ENCODE measurements at regions not wholly inside any gene's neighbourhood (a gene's known extent, or its start where the extent isn't known, plus 50 kb on each side); places are given as distances from the start of the nearest gene placed in this dataset.

GRCh38 chrX:40467454-40467853 is 113.3 kb upstream of the ATP6AP2 start:
- H3K4me1 Mint-ChIP-seq = peaks cover 20% of the 10 kb centered on the region
- DNase-seq (no peak), ATAC-seq (ENCODE audit: low read depth) (no peak)
- H3K4me3 Mint-ChIP-seq = no peak overlapping the region
- no peak for TF ChIP-seq CTCF (IDR thresholded peaks at IDR 0.05)
- ChIA-PET CTCF (interaction anchor here (1.1 kb wide), 1 partner anchor 314 kb away, joined by 5 read pairs; no protein-coding TSS in a partner anchor), POLR2A (interaction anchor here (2.4 kb wide), 1 partner anchor 291 kb away, joined by 13 read pairs; no protein-coding TSS in a partner anchor)
- peaks cover 9% of the 10 kb centered on the region for H3K27me3 Mint-ChIP-seq
- no peaks in the 10 kb centered on the region for H3K9me3 Mint-ChIP-seq
- no peak overlapping the region for H3K27ac Mint-ChIP-seq
- intact Hi-C loops (cut with micrococcal nuclease) = loop anchor here (5.0 kb wide), 2 partner anchors 295 to 815 kb away; no protein-coding TSS in a partner anchor
- H3K36me3 Mint-ChIP-seq (ENCODE audit: low read depth) = no peaks in the 10 kb centered on the region

DNA sequence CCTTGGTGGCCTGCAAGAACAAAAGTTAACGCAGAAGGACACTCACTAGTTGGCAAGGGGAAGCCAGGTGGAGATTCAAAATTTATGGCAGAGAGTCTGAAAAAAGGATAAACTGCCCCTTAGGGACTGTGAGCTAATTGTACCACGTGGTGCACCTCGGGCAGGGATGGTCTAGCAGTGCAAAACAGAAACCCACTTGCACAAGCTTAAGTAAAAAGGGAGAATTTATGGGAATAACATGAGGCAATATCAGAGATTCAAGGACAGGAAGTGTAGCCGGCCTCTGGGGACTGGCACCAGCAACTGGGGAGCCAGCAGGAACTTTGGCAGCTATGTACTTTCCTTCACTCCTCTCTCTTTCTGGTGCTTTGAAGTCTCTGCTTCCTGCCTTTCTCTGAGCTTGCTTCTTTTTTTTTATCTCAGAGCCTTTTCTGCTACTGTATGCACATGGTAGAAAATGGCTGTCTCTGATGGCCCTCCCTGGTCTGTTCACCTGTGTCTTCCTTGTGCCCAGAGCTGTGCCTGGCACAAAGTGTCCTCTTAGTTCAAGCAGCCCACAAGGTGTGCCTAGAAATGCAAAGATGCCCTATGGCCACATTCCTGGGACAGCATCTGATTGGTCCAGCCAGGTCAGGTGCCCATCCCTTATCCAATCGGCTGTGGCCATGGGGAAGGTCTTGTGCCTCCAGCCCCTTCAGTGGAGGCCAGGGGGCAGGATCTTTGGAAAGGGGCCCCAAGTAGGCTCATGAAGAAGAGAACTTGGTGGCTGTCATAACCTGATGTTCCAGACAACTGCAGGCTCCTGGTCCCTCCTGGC is 114.8 kb upstream of the ATP6AP2 start:
- no peak for ATAC-seq (ENCODE audit: low read depth)
- DNase-seq = no peak
- Mint-ChIP-seq H3K36me3 (ENCODE audit: low read depth) (no peaks in the 10 kb centered on the region), H3K9me3 (no peaks in the 10 kb centered on the region), H3K4me3 (no peak overlapping the region), H3K27me3 (no peaks in the 10 kb centered on the region), H3K4me1 (peaks cover 13% of the 10 kb centered on the region), H3K27ac (no peak overlapping the region)
- ChIA-PET CTCF (interaction anchor here (1.7 kb wide), 1 partner anchor 735 kb away, joined by 8 read pairs; no protein-coding TSS in a partner anchor), POLR2A (no interaction called here)
- no peak for TF ChIP-seq CTCF (IDR thresholded peaks at IDR 0.05)
- intact Hi-C loops (cut with micrococcal nuclease) = loop anchor here (5.0 kb wide), 2 partner anchors 294 to 814 kb away; no protein-coding TSS in a partner anchor

DNA sequence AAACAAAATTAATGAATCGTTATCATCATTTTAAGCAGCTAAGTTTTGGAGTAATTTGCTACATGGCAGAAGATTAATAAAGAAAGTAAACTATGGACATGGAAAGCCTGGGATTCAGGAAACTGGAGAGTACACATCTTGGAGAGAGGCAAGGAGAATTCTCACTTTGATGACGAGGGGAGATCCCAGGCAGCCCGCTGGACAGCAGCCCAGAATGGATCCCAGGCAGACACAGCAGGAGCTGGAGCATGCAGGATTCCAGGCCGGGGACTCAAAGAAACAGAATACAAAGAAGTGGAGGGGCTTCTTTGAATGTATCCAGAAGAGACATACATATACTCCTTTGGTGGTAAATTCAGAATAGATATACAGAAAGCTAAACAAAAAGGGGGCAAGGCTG is 118.0 kb upstream of the ATP6AP2 start:
- DNase-seq = no peak
- Mint-ChIP-seq H3K27me3 (no peaks in the 10 kb centered on the region), H3K27ac (no peak overlapping the region), H3K4me3 (no peak overlapping the region), H3K36me3 (ENCODE audit: low read depth) (no peaks in the 10 kb centered on the region), H3K4me1 (peaks cover 6% of the 10 kb centered on the region), H3K9me3 (no peaks in the 10 kb centered on the region)
- no peak for TF ChIP-seq CTCF (IDR thresholded peaks at IDR 0.05)
- intact Hi-C loops (cut with micrococcal nuclease) = no loop called here
- ChIA-PET CTCF (no interaction called here), POLR2A (no interaction called here)
- no peak for ATAC-seq (ENCODE audit: low read depth)

DNA sequence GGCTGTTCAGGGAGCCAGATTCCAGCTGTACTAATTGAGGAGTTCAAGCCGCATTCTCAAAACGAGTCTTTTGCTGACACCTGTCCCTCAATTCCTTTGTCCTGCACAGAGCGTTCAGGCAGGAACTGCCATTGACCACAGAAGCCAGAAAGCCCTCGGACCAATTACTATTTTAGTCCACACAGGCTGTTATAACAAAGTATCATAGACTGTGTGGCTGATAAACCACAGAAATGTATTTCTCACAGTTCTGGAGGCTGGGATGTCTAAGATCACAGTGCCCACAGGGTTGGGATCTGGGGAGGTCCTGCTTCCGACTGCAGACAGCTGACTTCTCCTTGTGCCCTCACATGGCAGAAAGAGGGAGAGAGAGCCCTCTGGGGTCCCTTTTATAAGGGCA is 119.8 kb upstream of the ATP6AP2 start:
- peaks cover 6% of the 10 kb centered on the region for H3K4me1 Mint-ChIP-seq
- H3K27me3 Mint-ChIP-seq = no peaks in the 10 kb centered on the region
- ChIA-PET POLR2A (no interaction called here), CTCF (no interaction called here)
- no peak for DNase-seq
- H3K4me3 Mint-ChIP-seq = no peak overlapping the region
- H3K9me3 Mint-ChIP-seq = no peaks in the 10 kb centered on the region
- no peaks in the 10 kb centered on the region for H3K36me3 Mint-ChIP-seq (ENCODE audit: low read depth)
- TF ChIP-seq CTCF (IDR thresholded peaks at IDR 0.05) = no peak
- intact Hi-C loops (cut with micrococcal nuclease) = no loop called here
- H3K27ac Mint-ChIP-seq = no peak overlapping the region
- ATAC-seq (ENCODE audit: low read depth) = no peak

GRCh38 chrX:40459571-40460158 is 121.1 kb upstream of the ATP6AP2 start:
- Mint-ChIP-seq H3K4me3 (no peak overlapping the region), H3K36me3 (ENCODE audit: low read depth) (no peaks in the 10 kb centered on the region), H3K27ac (no peak overlapping the region), H3K9me3 (no peaks in the 10 kb centered on the region), H3K27me3 (no peaks in the 10 kb centered on the region), H3K4me1 (no peaks in the 10 kb centered on the region)
- DNase-seq = no peak
- ATAC-seq (ENCODE audit: low read depth) = no peak
- ChIA-PET CTCF (no interaction called here), POLR2A (no interaction called here)
- intact Hi-C loops (cut with micrococcal nuclease) = no loop called here
- no peak for TF ChIP-seq CTCF (IDR thresholded peaks at IDR 0.05)

Measured in activated B cell treated with CpG ODN at 0.5 μM for 24 hours (primary cell).